ENCODE measurements at regions not wholly inside any gene's neighbourhood (a gene's known extent, or its start where the extent isn't known, plus 50 kb on each side); places are given as distances from the start of the nearest gene placed in this dataset.

DNA sequence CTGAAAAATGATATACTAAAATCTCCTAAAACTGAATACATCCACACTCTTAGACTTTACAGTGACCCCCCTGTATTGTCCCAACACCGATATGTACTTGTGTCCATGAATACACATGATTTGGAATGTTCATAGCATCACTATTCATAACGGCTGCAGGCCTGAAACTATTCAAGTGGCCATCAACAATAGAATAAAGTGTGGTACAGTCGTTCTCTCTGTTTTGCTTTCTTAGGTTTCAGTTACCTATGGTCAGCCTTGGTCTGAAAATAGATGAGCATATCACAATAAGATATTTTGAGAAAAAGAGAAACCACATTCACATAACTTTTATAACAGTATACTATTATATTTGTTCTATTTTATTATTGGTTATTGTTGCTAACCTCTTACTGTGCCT is 150.6 kb downstream of the ASCL4 start:
- no peaks in the 10 kb centered on the region for H3K79me2 ChIP-seq (ENCODE audit: control insufficient read depth, insufficient read depth, low read length)
- no peaks in the 10 kb centered on the region for H3K4me1 ChIP-seq (ENCODE audit: control insufficient read depth in 2 of 2, insufficient read depth in 2 of 2, low read length in 2 of 2)
- Mint-ChIP-seq H3K4me3 (no peak overlapping the region), H3K9me3 (ENCODE audit: insufficient read depth) (no peaks in the 10 kb centered on the region), H3K27ac (no peak overlapping the region), H3K27me3 (peaks cover 41% of the 10 kb centered on the region), H3K4me1 (no peaks in the 10 kb centered on the region)
- H3K9me3 ChIP-seq (ENCODE audit: control extremely low read depth in 1 of 3, control insufficient read depth in 2 of 3, insufficient read depth in 1 of 3, low read length in 2 of 3), result no peaks in the 10 kb centered on the region
- H3K4me2 ChIP-seq (replicated peaks; ENCODE audit: low read depth, low read length, poor library complexity, severe bottlenecking), result no peak overlapping the region
- ATAC-seq (ENCODE audit: low read depth) (no peak), DNase-seq (no peak)
- no peak overlapping the region for H3K9ac ChIP-seq (ENCODE audit: low read length)
- no peak overlapping the region for H3K27ac ChIP-seq (ENCODE audit: low read length in 2 of 2)
- POLR2A ChIA-PET, result no interaction called here
- no peaks in the 10 kb centered on the region for H4K20me1 ChIP-seq (ENCODE audit: control insufficient read depth, insufficient read depth, low read length, poor library complexity, severe bottlenecking)
- H2AFZ ChIP-seq (ENCODE audit: insufficient read depth, low read depth, low read length, poor library complexity, severe bottlenecking), result no peak overlapping the region
- no peaks in the 10 kb centered on the region for H3K36me3 ChIP-seq (replicated peaks in 1 of 2; ENCODE audit: control extremely low read depth in 1 of 2, control insufficient read depth in 1 of 2, extremely low read depth in 1 of 2, insufficient read depth in 2 of 2, low read length in 1 of 2)
- H3K4me3 ChIP-seq (ENCODE audit: control extremely low read depth in 1 of 5, extremely low read depth in 1 of 5, insufficient read depth in 1 of 5, low read depth in 2 of 5, low read length in 4 of 5), result no peak overlapping the region
- intact Hi-C loops (cut with micrococcal nuclease), result no loop called here
- CTCF ChIA-PET, result no interaction called here
- no peak for TF ChIP-seq EZH2 (IDR thresholded peaks at IDR 0.05; ENCODE audit: borderline replicate concordance, insufficient read depth, low read depth, low read length, poor library complexity, severe bottlenecking)
- TF ChIP-seq, protein P1, sequence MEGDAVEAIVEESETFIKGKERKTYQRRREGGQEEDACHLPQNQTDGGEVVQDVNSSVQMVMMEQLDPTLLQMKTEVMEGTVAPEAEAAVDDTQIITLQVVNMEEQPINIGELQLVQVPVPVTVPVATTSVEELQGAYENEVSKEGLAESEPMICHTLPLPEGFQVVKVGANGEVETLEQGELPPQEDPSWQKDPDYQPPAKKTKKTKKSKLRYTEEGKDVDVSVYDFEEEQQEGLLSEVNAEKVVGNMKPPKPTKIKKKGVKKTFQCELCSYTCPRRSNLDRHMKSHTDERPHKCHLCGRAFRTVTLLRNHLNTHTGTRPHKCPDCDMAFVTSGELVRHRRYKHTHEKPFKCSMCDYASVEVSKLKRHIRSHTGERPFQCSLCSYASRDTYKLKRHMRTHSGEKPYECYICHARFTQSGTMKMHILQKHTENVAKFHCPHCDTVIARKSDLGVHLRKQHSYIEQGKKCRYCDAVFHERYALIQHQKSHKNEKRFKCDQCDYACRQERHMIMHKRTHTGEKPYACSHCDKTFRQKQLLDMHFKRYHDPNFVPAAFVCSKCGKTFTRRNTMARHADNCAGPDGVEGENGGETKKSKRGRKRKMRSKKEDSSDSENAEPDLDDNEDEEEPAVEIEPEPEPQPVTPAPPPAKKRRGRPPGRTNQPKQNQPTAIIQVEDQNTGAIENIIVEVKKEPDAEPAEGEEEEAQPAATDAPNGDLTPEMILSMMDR (IDR thresholded peaks at IDR 0.05), result no peak
- WGBS (ENCODE audit: insufficient coverage), result no CpG with 5 or more reads among the region's 3 CpGs
- peaks cover 0 to 9% (median 1%) of the 10 kb centered on the region in 4 experiments for H3K27me3 ChIP-seq (replicated peaks in 1 of 4; ENCODE audit: control extremely low read depth in 1 of 4, control insufficient read depth in 3 of 4, insufficient read depth in 4 of 4, low read length in 3 of 4)

- no peak overlapping the region for H3K27ac Mint-ChIP-seq
- H3K27me3 Mint-ChIP-seq, result peaks cover 26% of the 10 kb centered on the region
- H3K27me3 ChIP-seq (replicated peaks in 1 of 4; ENCODE audit: control extremely low read depth in 1 of 4, control insufficient read depth in 3 of 4, insufficient read depth in 4 of 4, low read length in 3 of 4), result peaks cover 0 to 12% (median 1%) of the 10 kb centered on the region in 4 experiments
- ATAC-seq (ENCODE audit: low read depth), result no peak
- no peak overlapping the region for H2AFZ ChIP-seq (ENCODE audit: insufficient read depth, low read depth, low read length, poor library complexity, severe bottlenecking)
- no peaks in the 10 kb centered on the region for H3K4me1 Mint-ChIP-seq
- ChIA-PET CTCF (interaction anchor here (0.5 to 2.1 kb wide), 6 partner anchors 11 to 689 kb away, joined by 3 to 7 read pairs (median 3); no protein-coding TSS in a partner anchor), POLR2A (no interaction called here)
- H3K9me3 ChIP-seq (ENCODE audit: control extremely low read depth in 1 of 3, control insufficient read depth in 2 of 3, insufficient read depth in 1 of 3, low read length in 2 of 3), result no peaks in the 10 kb centered on the region
- H3K4me2 ChIP-seq (replicated peaks; ENCODE audit: low read depth, low read length, poor library complexity, severe bottlenecking), result no peak overlapping the region
- no peak overlapping the region for H3K4me3 ChIP-seq (ENCODE audit: control extremely low read depth in 1 of 5, extremely low read depth in 1 of 5, insufficient read depth in 1 of 5, low read depth in 2 of 5, low read length in 4 of 5)
- TF ChIP-seq EZH2 (IDR thresholded peaks at IDR 0.05; ENCODE audit: borderline replicate concordance, insufficient read depth, low read depth, low read length, poor library complexity, severe bottlenecking), result no peak
- TF ChIP-seq, protein P1 (IDR thresholded peaks at IDR 0.05), result no peak
- H3K36me3 ChIP-seq (replicated peaks in 1 of 2; ENCODE audit: control extremely low read depth in 1 of 2, control insufficient read depth in 1 of 2, extremely low read depth in 1 of 2, insufficient read depth in 2 of 2, low read length in 1 of 2), result no peaks in the 10 kb centered on the region
- no peaks in the 10 kb centered on the region for H3K4me1 ChIP-seq (ENCODE audit: control insufficient read depth in 2 of 2, insufficient read depth in 2 of 2, low read length in 2 of 2)
- WGBS (ENCODE audit: insufficient coverage), result 27% methylated on average over 9 of the region's 12 CpGs
- H3K4me3 Mint-ChIP-seq, result no peak overlapping the region
- no peaks in the 10 kb centered on the region for H3K79me2 ChIP-seq (ENCODE audit: control insufficient read depth, insufficient read depth, low read length)
- DNase-seq, result peak; percentile 24
- H3K9ac ChIP-seq (ENCODE audit: low read length), result no peak overlapping the region
- H3K9me3 Mint-ChIP-seq (ENCODE audit: insufficient read depth), result no peaks in the 10 kb centered on the region
- no peaks in the 10 kb centered on the region for H4K20me1 ChIP-seq (ENCODE audit: control insufficient read depth, insufficient read depth, low read length, poor library complexity, severe bottlenecking)
- intact Hi-C loops (cut with micrococcal nuclease), result no loop called here
- H3K27ac ChIP-seq (ENCODE audit: low read length in 2 of 2), result no peak overlapping the region
Measured at GRCh38 chr12:107929436-107929835, 154.9 kb downstream of the ASCL4 start.
